ENCODE measurements at regions not wholly inside any gene's neighbourhood (a gene's known extent, or its start where the extent isn't known, plus 50 kb on each side); places are given as distances from the start of the nearest gene placed in this dataset.
A peak's percentile ranks its signal among the peaks of the same experiment; 100 is the strongest.

- Mint-ChIP-seq H3K4me1 (peaks cover 7% of the 10 kb centered on the region), H3K9me3 (no peaks in the 10 kb centered on the region), H3K27ac (peak overlapping the region; percentile 5 to 37 (median 25)), H3K36me3 (ENCODE audit: low read depth) (no peaks in the 10 kb centered on the region), H3K27me3 (ENCODE audit: low read depth) (no peaks in the 10 kb centered on the region), H3K4me3 (no peak overlapping the region)
- no peak for TF ChIP-seq CTCF (IDR thresholded peaks at IDR 0.05; ENCODE audit: unreplicated experiment in 3 of 3)
These were observed 451.9 kb downstream of the SMARCA1 start for GRCh38 chrX:129071390-129071789.

DNA sequence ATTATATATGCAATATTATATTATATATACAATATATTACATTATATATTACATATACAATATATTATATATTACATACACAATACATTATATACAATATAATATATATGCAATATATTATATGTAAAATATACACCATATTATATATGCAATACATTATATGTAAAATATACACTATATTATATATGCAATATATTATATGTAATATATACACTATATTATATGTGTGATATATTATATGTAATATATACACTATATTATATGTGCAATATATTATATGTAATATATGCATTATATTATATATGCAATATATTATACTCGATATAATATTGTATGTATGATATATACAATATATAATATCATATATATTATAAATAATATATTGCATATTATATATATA, 457.4 kb downstream of the SMARCA1 start:
- no peaks in the 10 kb centered on the region for H3K27me3 Mint-ChIP-seq (ENCODE audit: low read depth)
- TF ChIP-seq CTCF (IDR thresholded peaks at IDR 0.05; ENCODE audit: unreplicated experiment in 3 of 3): no peak
- no peak overlapping the region for H3K4me3 Mint-ChIP-seq
- no peaks in the 10 kb centered on the region for H3K36me3 Mint-ChIP-seq (ENCODE audit: low read depth)
- H3K4me1 Mint-ChIP-seq: no peaks in the 10 kb centered on the region
- H3K27ac Mint-ChIP-seq: no peak overlapping the region
- no peaks in the 10 kb centered on the region for H3K9me3 Mint-ChIP-seq

GRCh38 chrX:129058405-129058804, 464.9 kb downstream of the SMARCA1 start:
- no peak overlapping the region for H3K27ac Mint-ChIP-seq
- no peaks in the 10 kb centered on the region for H3K4me1 Mint-ChIP-seq
- no peaks in the 10 kb centered on the region for H3K9me3 Mint-ChIP-seq
- TF ChIP-seq CTCF (IDR thresholded peaks at IDR 0.05; ENCODE audit: unreplicated experiment in 3 of 3): no peak
- no peak overlapping the region for H3K4me3 Mint-ChIP-seq
- H3K36me3 Mint-ChIP-seq (ENCODE audit: low read depth): no peaks in the 10 kb centered on the region
- no peaks in the 10 kb centered on the region for H3K27me3 Mint-ChIP-seq (ENCODE audit: low read depth)

DNA sequence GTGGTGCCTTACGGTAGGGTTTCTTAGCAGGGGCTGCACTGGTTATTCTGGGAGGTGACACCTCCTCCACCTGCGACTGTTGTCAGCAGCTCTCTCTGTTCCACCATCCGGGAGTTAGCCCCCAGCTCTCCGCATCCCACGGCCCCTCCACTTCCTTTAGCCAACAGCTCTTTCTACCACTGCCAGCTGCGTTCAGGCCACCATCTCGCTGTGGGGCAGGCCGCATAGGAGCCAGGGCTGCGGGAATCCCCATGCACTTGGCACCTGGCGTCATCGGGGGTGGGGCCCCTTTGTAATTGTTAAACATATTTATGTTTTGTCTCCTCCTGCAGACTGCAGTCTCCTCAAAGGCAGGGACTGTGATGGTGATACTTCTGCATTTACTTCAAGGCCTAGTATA, 480.2 kb downstream of the SMARCA1 start:
- no peak overlapping the region for H3K27ac Mint-ChIP-seq
- no peak overlapping the region for H3K4me3 Mint-ChIP-seq
- H3K27me3 Mint-ChIP-seq (ENCODE audit: low read depth): no peaks in the 10 kb centered on the region
- H3K36me3 Mint-ChIP-seq (ENCODE audit: low read depth): peaks cover 11% of the 10 kb centered on the region
- no peak for TF ChIP-seq CTCF (IDR thresholded peaks at IDR 0.05; ENCODE audit: unreplicated experiment in 3 of 3)
- peaks cover 8% of the 10 kb centered on the region for H3K9me3 Mint-ChIP-seq
- no peaks in the 10 kb centered on the region for H3K4me1 Mint-ChIP-seq

DNA sequence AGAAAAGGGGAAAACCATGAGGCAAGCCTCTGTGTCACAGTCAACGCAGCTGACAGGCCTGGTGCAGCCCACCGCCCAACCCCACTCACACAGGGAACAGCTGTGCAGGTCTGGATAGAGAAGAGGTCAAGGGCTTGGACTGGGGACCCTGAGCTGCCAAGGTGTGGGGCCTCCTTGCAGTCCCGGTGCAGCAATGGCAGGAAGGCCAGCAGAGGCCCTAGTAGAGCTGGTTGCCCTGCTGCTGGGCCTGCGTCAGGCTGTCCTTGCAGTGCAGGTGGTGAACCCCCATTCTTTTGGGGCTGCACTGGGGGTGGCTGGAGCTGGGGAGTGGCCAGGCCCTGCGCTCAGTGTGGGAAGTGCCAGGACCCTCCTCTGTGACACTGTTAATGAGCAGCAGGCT, 482.0 kb downstream of the SMARCA1 start:
- H3K27me3 Mint-ChIP-seq (ENCODE audit: low read depth): no peaks in the 10 kb centered on the region
- H3K4me3 Mint-ChIP-seq: no peak overlapping the region
- H3K9me3 Mint-ChIP-seq: peaks cover 8% of the 10 kb centered on the region
- H3K27ac Mint-ChIP-seq: no peak overlapping the region
- H3K36me3 Mint-ChIP-seq (ENCODE audit: low read depth): peaks cover 11% of the 10 kb centered on the region
- no peak for TF ChIP-seq CTCF (IDR thresholded peaks at IDR 0.05; ENCODE audit: unreplicated experiment in 3 of 3)
- peaks cover 2% of the 10 kb centered on the region for H3K4me1 Mint-ChIP-seq

- Mint-ChIP-seq H3K4me3 (no peak overlapping the region), H3K27me3 (ENCODE audit: low read depth) (no peaks in the 10 kb centered on the region), H3K36me3 (ENCODE audit: low read depth) (peaks cover 7% of the 10 kb centered on the region), H3K4me1 (peaks cover 8% of the 10 kb centered on the region), H3K27ac (no peak overlapping the region), H3K9me3 (peaks cover 4% of the 10 kb centered on the region)
- TF ChIP-seq CTCF (IDR thresholded peaks at IDR 0.05; ENCODE audit: unreplicated experiment in 3 of 3): no peak
These were observed 483.2 kb downstream of the SMARCA1 start for GRCh38 chrX:129040124-129040523.

All from nephron (organoid).